ENCODE measurements at regions not wholly inside any gene's neighbourhood (a gene's known extent, or its start where the extent isn't known, plus 50 kb on each side); places are given as distances from the start of the nearest gene placed in this dataset.

GRCh38 chr14:86221755-86222154, 691.8 kb downstream of the FLRT2 start:
- TF ChIP-seq CTCF (IDR thresholded peaks at IDR 0.05; ENCODE audit: poor library complexity): no peak
- no peak for TF ChIP-seq EZH2phosphoT487 (IDR thresholded peaks at IDR 0.05; ENCODE audit: low read depth, severe bottlenecking, unreplicated experiment)
- no peak for TF ChIP-seq EZH2 (IDR thresholded peaks at IDR 0.05; ENCODE audit: borderline replicate concordance)

All from hepatocyte (in vitro differentiated cells).